Upper lobe of left lung (tissue), 6 donors: ENCODE measurements at regions not wholly inside any gene's neighbourhood (a gene's known extent, or its start where the extent isn't known, plus 50 kb on each side); places are given as distances from the start of the nearest gene placed in this dataset.

Experiments used
- ATAC-seq, 2 donors: fragments of 200-7000 bp; cut with Tn5 transposase; one replicate each; pipeline ENCODE4 v1.9.1; 2022; ENCODE audit warnings: mild to moderate bottlenecking in 2 of 2, moderate library complexity in 2 of 2; ENCODE audit not compliant: low FRiP score in 2 of 2
- DNase-seq, 2 donors: peaks; one replicate each; pipeline ENCODE4 v3.0.0-alpha.2; 2019 to 2020
- H3K27ac ChIP-seq, 4 donors: fragments of 200-600 bp; sonication (generic); one replicate each; pipeline ENCODE4 v1.5.1; 2016 to 2019
- H3K27me3 ChIP-seq, 4 donors: fragments of 200-600 bp; sonication (generic); one replicate each; pipeline ENCODE4 v1.5.1; 2017 to 2019
- H3K36me3 ChIP-seq, 4 donors: fragments of 200-600 bp; sonication (generic); one replicate each; pipeline ENCODE4 v1.5.1; 2016 to 2019
- H3K4me1 ChIP-seq, 4 donors: fragments of 200-600 bp; sonication (generic); one replicate each; pipeline ENCODE4 v1.5.1; 2018 to 2019
- H3K4me3 ChIP-seq, 4 donors: fragments of 200-600 bp; sonication (generic); one replicate each; pipeline ENCODE4 v1.5.1; 2017 to 2019; ENCODE audit warnings: mild to moderate bottlenecking in 2 of 4, moderate library complexity in 1 of 4
- H3K9me3 ChIP-seq, 4 donors: fragments of 200-600 bp; sonication (generic); one replicate each; pipeline ENCODE4 v1.5.1; 2018 to 2019
- CTCF ChIP-seq, 6 experiments: fragments of 450-650 bp in 4 of 6; fragments of 200-600 bp in 2 of 6; sonication (generic) in 2 of 6; IDR thresholded peaks; one replicate each; pipeline ENCODE4 v1.5.1; 2016 to 2019; ENCODE audit warnings: antibody characterized with exemption in 6 of 6
- EP300 ChIP-seq, 4 donors: sonication (generic); formaldehyde crosslinking; IDR thresholded peaks; one replicate each; pipeline ENCODE4 v1.5.1; 2017; ENCODE audit warnings: antibody characterized with exemption in 4 of 4, control low read depth in 2 of 4
- POLR2A ChIP-seq, 4 donors: fragments of 450-650 bp; IDR thresholded peaks; one replicate each; pipeline ENCODE4 v1.5.1; 2016 to 2017; ENCODE audit warnings: antibody characterized with exemption in 4 of 4, mild to moderate bottlenecking in 2 of 4
- POLR2AphosphoS5 ChIP-seq, 2 donors: sonication (generic); formaldehyde crosslinking; IDR thresholded peaks; one replicate each; pipeline ENCODE4 v1.5.1; 2017; ENCODE audit warnings: antibody characterized with exemption in 2 of 2
- WGBS, 2 donors: methylation state at CpG; one replicate each; pipeline ENCODE4 v1.1.5; 2017 to 2018; 5-methylcytosine and 5-hydroxymethylcytosine counted together
- donor health status: DM: no; HTN: no; CAD: no; lungs with moderate emphysema.
- donor health status: DM: no; HTN: yes; CAD: no; lungs with severe emphysema.

GRCh38 chr14:89524412-89524811 lies 107.4 kb upstream of the FOXN3 start:
- H3K27me3 ChIP-seq, result no peaks in the 10 kb centered on the region
- no peaks in the 10 kb centered on the region for H3K4me1 ChIP-seq
- no peak overlapping the region for H3K27ac ChIP-seq
- H3K4me3 ChIP-seq, result no peak overlapping the region
- ATAC-seq (no peak), DNase-seq (no peak)
- H3K36me3 ChIP-seq, result no peaks in the 10 kb centered on the region
- H3K9me3 ChIP-seq, result peaks cover 4 to 8% (median 7%) of the 10 kb centered on the region in 4 donors
- TF ChIP-seq POLR2AphosphoS5 (IDR thresholded peaks at IDR 0.05) (no peak), CTCF (IDR thresholded peaks at IDR 0.05) (no peak), POLR2A (IDR thresholded peaks at IDR 0.05) (no peak), EP300 (IDR thresholded peaks at IDR 0.05) (no peak)

- peaks cover 4 to 8% (median 7%) of the 10 kb centered on the region in 4 donors for H3K9me3 ChIP-seq
- no peak overlapping the region for H3K27ac ChIP-seq
- H3K4me3 ChIP-seq, result no peak overlapping the region
- ATAC-seq (no peak), DNase-seq (no peak)
- H3K27me3 ChIP-seq, result no peaks in the 10 kb centered on the region
- peaks cover 0 to 3% (median 0%) of the 10 kb centered on the region in 4 donors for H3K4me1 ChIP-seq
- no peaks in the 10 kb centered on the region for H3K36me3 ChIP-seq
- TF ChIP-seq POLR2A (IDR thresholded peaks at IDR 0.05) (no peak), CTCF (IDR thresholded peaks at IDR 0.05) (no peak), POLR2AphosphoS5 (IDR thresholded peaks at IDR 0.05) (no peak), EP300 (IDR thresholded peaks at IDR 0.05) (no peak)
Measured at GRCh38 chr14:89521988-89522387, 105.0 kb upstream of the FOXN3 start.

DNA sequence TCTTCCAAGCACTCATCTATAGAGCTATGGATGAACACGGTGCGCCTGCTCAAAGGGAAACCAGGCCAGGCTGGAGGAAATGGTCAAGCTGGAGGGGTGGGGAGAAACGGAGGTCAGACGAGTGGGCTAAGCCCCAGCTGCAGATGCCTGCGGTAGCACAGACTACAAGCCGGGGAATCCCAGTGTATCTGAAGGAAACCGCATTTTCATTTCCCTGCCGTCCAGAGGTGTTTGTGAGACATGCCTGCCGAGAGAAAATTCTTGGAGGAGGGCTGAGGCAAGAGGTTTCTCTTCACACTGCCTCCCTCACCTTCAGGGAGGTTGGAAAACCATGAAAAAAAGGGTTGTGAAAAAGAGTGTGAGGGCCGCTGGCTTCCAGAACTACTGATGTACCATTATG lies 102.0 kb upstream of the FOXN3 start:
- Histone ChIP-seq H3K36me3 (no peaks in the 10 kb centered on the region), H3K4me3 (no peak overlapping the region), H3K4me1 (peaks cover 0 to 3% (median 0%) of the 10 kb centered on the region in 4 donors), H3K27ac (no peak overlapping the region), H3K27me3 (no peaks in the 10 kb centered on the region), H3K9me3 (peaks cover 4 to 8% (median 7%) of the 10 kb centered on the region in 4 donors)
- TF ChIP-seq POLR2AphosphoS5 (IDR thresholded peaks at IDR 0.05) (no peak), EP300 (IDR thresholded peaks at IDR 0.05) (no peak), POLR2A (IDR thresholded peaks at IDR 0.05) (no peak), CTCF (IDR thresholded peaks at IDR 0.05) (no peak)
- DNase-seq, result no peak
- ATAC-seq, result peak in 1 of 2 donors; percentile 34
- 89 to 91% methylated on average over 10 of the region's 10 CpGs for WGBS, 2 donors

GRCh38 chr14:89516173-89516572 lies 99.1 kb upstream of the FOXN3 start:
- Histone ChIP-seq H3K27ac (no peak overlapping the region), H3K36me3 (no peaks in the 10 kb centered on the region), H3K4me3 (no peak overlapping the region), H3K4me1 (peaks cover 0 to 3% (median 1%) of the 10 kb centered on the region in 4 donors), H3K27me3 (no peaks in the 10 kb centered on the region), H3K9me3 (no peaks in the 10 kb centered on the region)
- ATAC-seq (no peak), DNase-seq (no peak)
- WGBS, 2 donors, result 97% methylated on average over 5 of the region's 5 CpGs
- TF ChIP-seq POLR2A (IDR thresholded peaks at IDR 0.05), result no peak
- TF ChIP-seq EP300 (IDR thresholded peaks at IDR 0.05), result no peak
- no peak for TF ChIP-seq POLR2AphosphoS5 (IDR thresholded peaks at IDR 0.05)
- TF ChIP-seq CTCF (IDR thresholded peaks at IDR 0.05), result no peak

DNA sequence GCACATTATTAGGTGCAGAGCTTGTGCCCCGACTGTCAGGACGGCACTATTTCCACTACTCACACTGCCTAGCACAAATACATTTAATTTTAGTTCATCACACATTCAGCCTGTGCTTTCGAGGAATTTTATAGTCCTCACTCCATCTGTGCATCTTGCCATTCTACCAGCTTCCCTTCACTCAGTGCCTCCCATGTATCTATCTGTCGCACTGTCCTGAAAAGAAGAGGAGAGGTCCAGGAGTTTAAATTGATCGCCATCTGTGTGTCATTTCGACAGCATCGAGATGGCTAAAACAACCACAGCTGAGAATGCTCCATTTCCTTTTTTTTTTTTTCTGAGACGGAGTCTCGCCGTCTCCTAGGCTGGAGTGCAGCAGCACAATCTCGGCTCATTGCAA lies 97.6 kb upstream of the FOXN3 start:
- DNase-seq (no peak), ATAC-seq (no peak)
- Histone ChIP-seq H3K4me1 (peaks cover 0 to 8% (median 2%) of the 10 kb centered on the region in 4 donors), H3K27me3 (no peaks in the 10 kb centered on the region), H3K36me3 (no peaks in the 10 kb centered on the region), H3K27ac (no peak overlapping the region), H3K9me3 (no peaks in the 10 kb centered on the region), H3K4me3 (no peak overlapping the region)
- no peak for TF ChIP-seq POLR2A (IDR thresholded peaks at IDR 0.05)
- TF ChIP-seq POLR2AphosphoS5 (IDR thresholded peaks at IDR 0.05), result no peak
- no peak for TF ChIP-seq EP300 (IDR thresholded peaks at IDR 0.05)
- no peak for TF ChIP-seq CTCF (IDR thresholded peaks at IDR 0.05)
- 94 to 96% methylated on average over 11 of the region's 11 CpGs for WGBS, 2 donors
